GM12892 (cell line): ENCODE measurements at regions not wholly inside any gene's neighbourhood (a gene's known extent, or its start where the extent isn't known, plus 50 kb on each side); places are given as distances from the start of the nearest gene placed in this dataset.

Experiments
- DNase-seq: peaks from one replicate; pipeline ENCODE4 v3.0.0; 2011; ENCODE audit not compliant: insufficient read length
- FAIRE-seq: peaks from 2 replicates; lab custom pipeline; 2011; peaks lifted over from hg19 to GRCh38; lab: Jason Lieb, UNC
- POLR2A ChIP-seq: IDR thresholded peaks from 2 replicates; pipeline ENCODE4 v1.6.1; 2011; ENCODE audit warnings: low read depth, low read length, control low read depth
- POLR2AphosphoS5 ChIP-seq: IDR thresholded peaks from 2 replicates; pipeline ENCODE4 v1.6.1; 2011; ENCODE audit warnings: low read depth, low read length, control low read depth
- TAF1 ChIP-seq: IDR thresholded peaks from 2 replicates; pipeline ENCODE4 v1.6.1; 2011; ENCODE audit warnings: low read depth, mild to moderate bottlenecking, control low read depth, low read length, borderline replicate concordance

GRCh38 chr1:59183749-59184317 lies 113.1 kb upstream of the FGGY start:
- FAIRE-seq (no peak), DNase-seq (no peak)
- TF ChIP-seq POLR2A (no peak), TAF1 (no peak), POLR2AphosphoS5 (no peak)

- DNase-seq = no peak
- no peak for TF ChIP-seq POLR2A
- no peak for TF ChIP-seq POLR2AphosphoS5
- no peak for TF ChIP-seq TAF1
- no peak for FAIRE-seq
Measured at GRCh38 chr1:59184365-59184905, 112.5 kb upstream of the FGGY start.

- FAIRE-seq (no peak), DNase-seq (no peak)
- TF ChIP-seq POLR2AphosphoS5 (no peak), POLR2A (no peak), TAF1 (no peak)
Measured at GRCh38 chr1:59185163-59185860, 111.6 kb upstream of the FGGY start.

GRCh38 chr1:59186656-59187055 lies 110.2 kb upstream of the FGGY start:
- TF ChIP-seq TAF1 = no peak
- no peak for TF ChIP-seq POLR2A
- no peak for TF ChIP-seq POLR2AphosphoS5
- FAIRE-seq (no peak), DNase-seq (no peak)

- no peak for TF ChIP-seq POLR2AphosphoS5
- no peak for TF ChIP-seq POLR2A
- TF ChIP-seq TAF1 = no peak
- FAIRE-seq (no peak), DNase-seq (no peak)
Measured at GRCh38 chr1:59188413-59189213, 108.3 kb upstream of the FGGY start.

- FAIRE-seq = no peak
- TF ChIP-seq POLR2AphosphoS5 (no peak), TAF1 (no peak)
Measured at GRCh38 chr1:59193443-59194093, 103.3 kb upstream of the FGGY start.

GRCh38 chr1:59194621-59195020 lies 102.3 kb upstream of the FGGY start:
- no peak for FAIRE-seq

More at GRCh38 chr1:59193443-59194093, 103.3 kb upstream of the FGGY start:
- no peak for DNase-seq

GRCh38 chr1:59195151-59195550 lies 101.7 kb upstream of the FGGY start:
- TF ChIP-seq TAF1 = no peak
- no peak for TF ChIP-seq POLR2AphosphoS5
- no peak for FAIRE-seq

More at GRCh38 chr1:59194621-59195020, 102.3 kb upstream of the FGGY start:
- TF ChIP-seq POLR2A (no peak), TAF1 (no peak), POLR2AphosphoS5 (no peak)
- no peak for DNase-seq

GRCh38 chr1:59198564-59198963 lies 98.3 kb upstream of the FGGY start:
- DNase-seq (no peak), FAIRE-seq (no peak)
- no peak for TF ChIP-seq POLR2AphosphoS5

More at GRCh38 chr1:59195151-59195550, 101.7 kb upstream of the FGGY start:
- DNase-seq = no peak

GRCh38 chr1:59199147-59199546 lies 97.7 kb upstream of the FGGY start:
- TF ChIP-seq TAF1 (no peak), POLR2A (no peak), POLR2AphosphoS5 (no peak)
- DNase-seq (no peak), FAIRE-seq (no peak)

GRCh38 chr1:59199719-59200376 lies 97.0 kb upstream of the FGGY start:
- FAIRE-seq (no peak), DNase-seq (no peak)
- TF ChIP-seq POLR2AphosphoS5 (no peak), TAF1 (no peak), POLR2A (no peak)
